OCI-LY3 (cell line): ENCODE measurements at regions not wholly inside any gene's neighbourhood (a gene's known extent, or its start where the extent isn't known, plus 50 kb on each side); places are given as distances from the start of the nearest gene placed in this dataset.

Experiments used
- CTCF ChIP-seq: fragments of 200-600, 300-600 bp; sonication (generic); IDR thresholded peaks from 2 replicates; pipeline ENCODE4 v1.5.1; 2014; ENCODE audit warnings: antibody characterized with exemption, low read length, low read depth
- EZH2phosphoT487 ChIP-seq: fragments of 200-600 bp; shearing (Covaris generic); IDR thresholded peaks from 2 replicates; pipeline ENCODE4 v1.6.1; 2018; ENCODE audit warnings: antibody characterized with exemption, mixed run types, low read depth

GRCh38 chr16:8113843-8114242 lies 476.5 kb downstream of the TMEM114 start:
- no peak for TF ChIP-seq CTCF
- TF ChIP-seq EZH2phosphoT487: no peak
